Caco-2 (cell line): ENCODE measurements at regions not wholly inside any gene's neighbourhood (a gene's known extent, or its start where the extent isn't known, plus 50 kb on each side); places are given as distances from the start of the nearest gene placed in this dataset.

ENCODE experiments used
- BruUV-seq: library from RNA; stranded (reverse); fragments of 400-500 nt; replicated peaks from 2 replicates; lab custom pipeline; 2021; lab: Mats Ljungman, UMichigan
- CTCF ChIA-PET: fragments of 300-600 bp; sonication (Branson Sonifier 250); formaldehyde crosslinking; loops from one replicate; lab custom pipeline; 2022; ENCODE audit warnings: antibody characterized with exemption; lab: Charles Lee
- POLR2A ChIA-PET: fragments of 300-600 bp; sonication (Branson Sonifier 250); formaldehyde crosslinking; loops from one replicate; lab custom pipeline; 2022; ENCODE audit warnings: antibody characterized with exemption; lab: Charles Lee
- DNase-seq, 2 experiments: peaks; one replicate each; pipeline versions ENCODE4 v3.0.0 to v3.0.0-alpha.2; 2020 to 2022
- H3K27me3 ChIP-seq: replicated peaks from 2 replicates; pipeline ENCODE4 v1.6.0; 2011; ENCODE audit warnings: low read length; ENCODE audit not compliant: control insufficient read depth, insufficient read depth
- H3K36me3 ChIP-seq: 2 replicates; pipeline ENCODE4 v1.5.1; 2011; ENCODE audit warnings: low read length; ENCODE audit not compliant: control insufficient read depth, insufficient read depth
- H3K4me1 ChIP-seq: fragments of 250-450 bp; sonication (Bioruptor Pico); 2 replicates; pipeline ENCODE4 v1.5.1; 2020; ENCODE audit warnings: mild to moderate bottlenecking
- H3K4me3 ChIP-seq: 2 replicates; pipeline ENCODE4 v1.5.1; 2011; ENCODE audit warnings: low read depth, mild to moderate bottlenecking, control low read depth, low read length
- H3K9me3 ChIP-seq: fragments of 250-450 bp; sonication (Bioruptor Pico); 2 replicates; pipeline ENCODE4 v1.5.1; 2020; ENCODE audit warnings: mild to moderate bottlenecking, moderate library complexity
- H3K27ac Mint-ChIP-seq: one replicate; pipeline ENCODE4 v1.8.0; 2022; ENCODE audit warnings: mixed read lengths; ENCODE audit not compliant: unreplicated experiment
- H3K27me3 Mint-ChIP-seq: one replicate; pipeline ENCODE4 v1.8.0; 2022; ENCODE audit warnings: mixed read lengths; ENCODE audit not compliant: insufficient read depth, unreplicated experiment
- H3K36me3 Mint-ChIP-seq: one replicate; pipeline ENCODE4 v1.8.0; 2022; ENCODE audit warnings: mild to moderate bottlenecking, mixed read lengths; ENCODE audit not compliant: insufficient read depth, unreplicated experiment
- H3K4me1 Mint-ChIP-seq: one replicate; pipeline ENCODE4 v1.8.0; 2022; ENCODE audit warnings: low read depth, mixed read lengths; ENCODE audit not compliant: unreplicated experiment
- H3K4me3 Mint-ChIP-seq: one replicate; pipeline ENCODE4 v1.8.0; 2022; ENCODE audit warnings: mild to moderate bottlenecking, moderate library complexity, mixed read lengths; ENCODE audit not compliant: unreplicated experiment
- H3K9me3 Mint-ChIP-seq: one replicate; pipeline ENCODE4 v1.8.0; 2022; ENCODE audit warnings: mixed read lengths; ENCODE audit not compliant: unreplicated experiment
- intact Hi-C: fragments of 100-400 bp; cut with micrococcal nuclease; formaldehyde crosslinking; loops from one replicate; pipeline ENCODE4 v1.10.0; 2022; ENCODE audit not compliant: unreplicated experiment
- TF ChIP-seq, protein P1 (sequence below), 2 experiments: fragments of 200-600 bp in 1 of 2; IDR thresholded peaks; 1 replicate in 1 of 2; 2 replicates in 1 of 2; pipeline versions ENCODE4 v1.5.1 to v1.8.0; 2011 to 2022; ENCODE audit warnings: antibody characterized with exemption in 1 of 2, control low read depth in 1 of 2, inconsistent platforms in 1 of 2, low read depth in 1 of 2, low read length in 1 of 2, mild to moderate bottlenecking in 1 of 2, moderate library complexity in 1 of 2; ENCODE audit not compliant: insufficient read depth in 1 of 2, severe bottlenecking in 1 of 2, unreplicated experiment in 1 of 2

DNA sequence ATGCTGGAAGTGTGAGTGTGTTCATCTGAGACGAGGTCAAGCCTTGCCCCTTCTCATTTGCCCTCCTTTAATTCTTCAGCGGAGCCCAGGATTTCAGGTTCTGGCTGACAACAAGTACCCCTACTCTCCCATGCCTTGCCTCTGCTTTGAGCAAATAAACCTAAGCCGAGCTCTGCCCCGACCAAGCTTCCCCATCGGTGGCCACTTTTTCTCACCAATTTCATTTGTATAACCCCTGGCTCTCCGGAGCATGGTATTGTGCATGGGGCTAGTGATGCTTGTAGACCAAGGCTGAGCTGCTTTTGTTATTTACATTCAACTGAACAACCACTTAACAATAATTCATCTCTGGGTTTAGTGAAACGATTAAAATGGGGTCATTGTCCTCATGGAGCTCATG lies 100.2 kb upstream of the RAB3GAP2 start:
- intact Hi-C loops = loop anchor here (5.0 kb wide), 1 partner anchor 155 kb away; the partner anchor contains the start of gene MARK1
- Histone ChIP-seq H3K36me3 (no peaks in the 10 kb centered on the region), H3K27me3 (no peaks in the 10 kb centered on the region), H3K4me3 (no peak overlapping the region), H3K4me1 (peaks cover 12% of the 10 kb centered on the region), H3K9me3 (no peaks in the 10 kb centered on the region)
- peaks cover 10% of the 10 kb centered on the region for H3K27me3 Mint-ChIP-seq
- H3K4me1 Mint-ChIP-seq = peaks cover 13% of the 10 kb centered on the region
- ChIA-PET POLR2A (no interaction called here), CTCF (interaction anchor here (0.7 to 1.1 kb wide), 2 partner anchors 404 to 414 kb away, joined by 3 read pairs; partner anchors contain the start of gene MTARC1)
- no peaks in the 10 kb centered on the region for H3K36me3 Mint-ChIP-seq
- no peak overlapping the region for H3K27ac Mint-ChIP-seq
- TF ChIP-seq, protein P1, sequence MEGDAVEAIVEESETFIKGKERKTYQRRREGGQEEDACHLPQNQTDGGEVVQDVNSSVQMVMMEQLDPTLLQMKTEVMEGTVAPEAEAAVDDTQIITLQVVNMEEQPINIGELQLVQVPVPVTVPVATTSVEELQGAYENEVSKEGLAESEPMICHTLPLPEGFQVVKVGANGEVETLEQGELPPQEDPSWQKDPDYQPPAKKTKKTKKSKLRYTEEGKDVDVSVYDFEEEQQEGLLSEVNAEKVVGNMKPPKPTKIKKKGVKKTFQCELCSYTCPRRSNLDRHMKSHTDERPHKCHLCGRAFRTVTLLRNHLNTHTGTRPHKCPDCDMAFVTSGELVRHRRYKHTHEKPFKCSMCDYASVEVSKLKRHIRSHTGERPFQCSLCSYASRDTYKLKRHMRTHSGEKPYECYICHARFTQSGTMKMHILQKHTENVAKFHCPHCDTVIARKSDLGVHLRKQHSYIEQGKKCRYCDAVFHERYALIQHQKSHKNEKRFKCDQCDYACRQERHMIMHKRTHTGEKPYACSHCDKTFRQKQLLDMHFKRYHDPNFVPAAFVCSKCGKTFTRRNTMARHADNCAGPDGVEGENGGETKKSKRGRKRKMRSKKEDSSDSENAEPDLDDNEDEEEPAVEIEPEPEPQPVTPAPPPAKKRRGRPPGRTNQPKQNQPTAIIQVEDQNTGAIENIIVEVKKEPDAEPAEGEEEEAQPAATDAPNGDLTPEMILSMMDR (IDR thresholded peaks at IDR 0.05; ENCODE audit: insufficient read depth in 1 of 2, low read depth in 1 of 2, low read length in 1 of 2, severe bottlenecking in 1 of 2, unreplicated experiment in 1 of 2) = no peak
- BruUV-seq = no TSS peak
- H3K9me3 Mint-ChIP-seq = no peaks in the 10 kb centered on the region
- H3K4me3 Mint-ChIP-seq = no peak overlapping the region
- no peak for DNase-seq

DNA sequence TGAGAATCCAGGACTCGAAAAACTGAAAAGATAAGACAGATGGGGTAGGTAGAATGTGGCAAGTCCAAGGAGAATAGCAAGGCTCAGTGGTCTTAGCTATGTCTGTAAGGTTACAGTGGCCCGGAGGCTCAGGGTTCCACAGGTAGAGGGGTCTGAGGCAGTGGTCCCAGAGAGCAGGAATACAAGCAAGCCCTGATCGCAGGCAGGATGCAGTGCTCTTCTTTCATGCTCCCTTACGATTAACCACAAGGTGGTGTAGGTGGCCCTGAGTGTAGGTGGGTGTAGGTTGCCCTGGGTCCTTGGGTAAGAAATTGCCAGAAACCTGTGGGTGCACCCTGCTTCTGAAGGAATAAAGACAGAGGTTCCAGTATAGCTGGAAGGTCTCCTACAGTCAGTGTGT lies 99.1 kb upstream of the RAB3GAP2 start:
- H3K27me3 Mint-ChIP-seq = peaks cover 10% of the 10 kb centered on the region
- H3K9me3 ChIP-seq = no peaks in the 10 kb centered on the region
- intact Hi-C loops = loop anchor here (1.0 to 5.0 kb wide), 2 partner anchors 114 to 156 kb away; partner anchors contain the start of gene MARK1
- H3K36me3 Mint-ChIP-seq = no peaks in the 10 kb centered on the region
- TF ChIP-seq, protein P1 (IDR thresholded peaks at IDR 0.05; ENCODE audit: insufficient read depth in 1 of 2, low read depth in 1 of 2, low read length in 1 of 2, severe bottlenecking in 1 of 2, unreplicated experiment in 1 of 2) = peak; percentile 27 to 41
- ChIA-PET POLR2A (no interaction called here), CTCF (no interaction called here)
- peaks cover 13% of the 10 kb centered on the region for H3K4me1 Mint-ChIP-seq
- no peak overlapping the region for H3K4me3 Mint-ChIP-seq
- peak in 1 of 2 experiments; percentile 41 for DNase-seq
- no peak overlapping the region for H3K27ac Mint-ChIP-seq
- BruUV-seq = no TSS peak
- H3K27me3 ChIP-seq = no peaks in the 10 kb centered on the region
- no peaks in the 10 kb centered on the region for H3K36me3 ChIP-seq
- H3K4me3 ChIP-seq = no peak overlapping the region
- H3K4me1 ChIP-seq = peaks cover 12% of the 10 kb centered on the region
- no peaks in the 10 kb centered on the region for H3K9me3 Mint-ChIP-seq

DNA sequence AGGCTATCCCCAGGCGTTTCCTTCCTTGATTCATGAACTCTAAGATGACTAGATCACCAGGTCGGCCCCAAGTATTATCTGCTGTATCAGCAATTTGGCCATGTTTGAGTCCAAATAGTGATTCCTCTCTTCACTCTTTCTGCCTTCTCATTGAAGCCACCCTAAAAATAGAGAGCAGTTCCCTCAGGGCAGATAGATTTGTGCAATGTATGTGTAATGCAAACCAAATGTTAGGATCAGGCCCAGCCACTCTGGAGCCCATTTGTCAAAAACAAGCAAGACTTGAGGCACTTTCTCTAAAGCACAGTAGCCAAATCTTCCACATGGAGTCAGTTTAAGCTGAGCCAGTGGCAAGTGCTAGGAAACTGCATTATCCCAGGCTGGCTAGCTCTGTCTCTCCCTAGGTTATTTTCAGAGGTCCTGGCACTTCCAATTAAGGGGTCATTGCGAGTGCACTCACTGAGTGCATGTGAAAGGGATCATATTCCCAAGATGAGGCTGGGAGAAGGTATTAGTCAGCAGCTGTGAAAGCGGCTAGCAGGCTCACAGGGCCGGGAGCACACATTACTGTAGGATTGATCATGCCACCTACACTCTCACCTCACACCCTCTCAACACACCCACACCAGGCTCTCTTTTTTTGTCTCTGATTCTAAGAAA lies 97.9 kb upstream of the RAB3GAP2 start:
- Mint-ChIP-seq H3K27ac (no peak overlapping the region), H3K27me3 (peaks cover 11% of the 10 kb centered on the region), H3K4me1 (peaks cover 13% of the 10 kb centered on the region), H3K36me3 (no peaks in the 10 kb centered on the region), H3K9me3 (no peaks in the 10 kb centered on the region), H3K4me3 (no peak overlapping the region)
- intact Hi-C loops = loop anchor here (5.0 kb wide), 1 partner anchor 157 kb away; the partner anchor contains the start of gene MARK1
- ChIA-PET CTCF (interaction anchor here (0.5 kb wide), 1 partner anchor 363 kb away, joined by 4 read pairs; no protein-coding TSS in a partner anchor), POLR2A (no interaction called here)
- no TSS peak for BruUV-seq
- Histone ChIP-seq H3K9me3 (no peaks in the 10 kb centered on the region), H3K36me3 (no peaks in the 10 kb centered on the region), H3K27me3 (no peaks in the 10 kb centered on the region), H3K4me1 (peaks cover 12% of the 10 kb centered on the region), H3K4me3 (no peak overlapping the region)
- TF ChIP-seq, protein P1 (IDR thresholded peaks at IDR 0.05; ENCODE audit: insufficient read depth in 1 of 2, low read depth in 1 of 2, low read length in 1 of 2, severe bottlenecking in 1 of 2, unreplicated experiment in 1 of 2) = no peak
- no peak for DNase-seq
